Bronchial epithelial cell (primary cell): ENCODE measurements at regions not wholly inside any gene's neighbourhood (a gene's known extent, or its start where the extent isn't known, plus 50 kb on each side); places are given as distances from the start of the nearest gene placed in this dataset.

Experiments
- DNase-seq: peaks from one replicate; pipeline ENCODE4 v3.0.0-alpha.2; 2010; ENCODE audit warnings: low read depth
- FAIRE-seq: peaks from 2 replicates; lab custom pipeline; 2011; peaks lifted over from hg19 to GRCh38; lab: Jason Lieb, UNC
- H3K27me3 ChIP-seq: 2 replicates; pipeline ENCODE4 v1.5.1; 2011; ENCODE audit warnings: low read length; ENCODE audit not compliant: control insufficient read depth, insufficient read depth
- H3K36me3 ChIP-seq: 2 replicates; pipeline ENCODE4 v1.5.1; 2011; ENCODE audit warnings: low read length; ENCODE audit not compliant: control insufficient read depth, insufficient read depth
- H3K4me3 ChIP-seq: 2 replicates; pipeline ENCODE4 v1.5.1; 2011; ENCODE audit warnings: mild to moderate bottlenecking, low read depth, low read length, control low read depth
- CTCF ChIP-seq: IDR thresholded peaks from 2 replicates; pipeline ENCODE4 v1.5.1; 2011; ENCODE audit warnings: mild to moderate bottlenecking, moderate library complexity, low read length, control low read depth, inconsistent platforms; ENCODE audit not compliant: insufficient read depth, severe bottlenecking

GRCh38 chr2:153043385-153043784, 325.0 kb downstream of the ARL6IP6 start:
- FAIRE-seq (peak; percentile 52), DNase-seq (peak; percentile 86)
- no peak for TF ChIP-seq CTCF

GRCh38 chr2:153028626-153029025, 310.2 kb downstream of the ARL6IP6 start:
- no peaks in the 10 kb centered on the region for H3K27me3 ChIP-seq
- no peak for FAIRE-seq
- H3K36me3 ChIP-seq, result no peaks in the 10 kb centered on the region

More at GRCh38 chr2:153043385-153043784, 325.0 kb downstream of the ARL6IP6 start:
- Histone ChIP-seq H3K27me3 (no peaks in the 10 kb centered on the region), H3K4me3 (no peak overlapping the region), H3K36me3 (no peaks in the 10 kb centered on the region)

GRCh38 chr2:153027533-153027932, 309.1 kb downstream of the ARL6IP6 start:
- Histone ChIP-seq H3K4me3 (no peak overlapping the region), H3K27me3 (no peaks in the 10 kb centered on the region), H3K36me3 (no peaks in the 10 kb centered on the region)
- DNase-seq (no peak), FAIRE-seq (no peak)
- TF ChIP-seq CTCF, result no peak

More at GRCh38 chr2:153028626-153029025, 310.2 kb downstream of the ARL6IP6 start:
- DNase-seq, result no peak
- no peak for TF ChIP-seq CTCF
- no peak overlapping the region for H3K4me3 ChIP-seq

GRCh38 chr2:153020201-153020600, 301.8 kb downstream of the ARL6IP6 start:
- no peak for DNase-seq
- no peak for TF ChIP-seq CTCF
- Histone ChIP-seq H3K36me3 (no peaks in the 10 kb centered on the region), H3K4me3 (no peak overlapping the region), H3K27me3 (no peaks in the 10 kb centered on the region)
- no peak for FAIRE-seq

- no peaks in the 10 kb centered on the region for H3K27me3 ChIP-seq
- no peak for DNase-seq
- H3K4me3 ChIP-seq, result no peak overlapping the region
- FAIRE-seq, result no peak
- H3K36me3 ChIP-seq, result no peaks in the 10 kb centered on the region
- no peak for TF ChIP-seq CTCF
These were observed 286.8 kb downstream of the ARL6IP6 start for GRCh38 chr2:153005071-153005730.

GRCh38 chr2:153004627-153005026, 286.2 kb downstream of the ARL6IP6 start:
- no peak for FAIRE-seq

More at GRCh38 chr2:153004627-153005026, 286.2 kb downstream of the ARL6IP6 start:
- Histone ChIP-seq H3K36me3 (no peaks in the 10 kb centered on the region), H3K4me3 (no peak overlapping the region), H3K27me3 (no peaks in the 10 kb centered on the region)
- no peak for TF ChIP-seq CTCF
- DNase-seq, result no peak
